ENCODE measurements at regions not wholly inside any gene's neighbourhood (a gene's known extent, or its start where the extent isn't known, plus 50 kb on each side); places are given as distances from the start of the nearest gene placed in this dataset.

GRCh38 chr5:143729334-143729946, 82.5 kb upstream of the HMHB1 start:
- TF ChIP-seq EP300 (IDR thresholded peaks at IDR 0.05) (no peak), POLR2A (IDR thresholded peaks at IDR 0.05) (no peak), POLR2AphosphoS5 (IDR thresholded peaks at IDR 0.05) (no peak)
- TF ChIP-seq, protein P1, sequence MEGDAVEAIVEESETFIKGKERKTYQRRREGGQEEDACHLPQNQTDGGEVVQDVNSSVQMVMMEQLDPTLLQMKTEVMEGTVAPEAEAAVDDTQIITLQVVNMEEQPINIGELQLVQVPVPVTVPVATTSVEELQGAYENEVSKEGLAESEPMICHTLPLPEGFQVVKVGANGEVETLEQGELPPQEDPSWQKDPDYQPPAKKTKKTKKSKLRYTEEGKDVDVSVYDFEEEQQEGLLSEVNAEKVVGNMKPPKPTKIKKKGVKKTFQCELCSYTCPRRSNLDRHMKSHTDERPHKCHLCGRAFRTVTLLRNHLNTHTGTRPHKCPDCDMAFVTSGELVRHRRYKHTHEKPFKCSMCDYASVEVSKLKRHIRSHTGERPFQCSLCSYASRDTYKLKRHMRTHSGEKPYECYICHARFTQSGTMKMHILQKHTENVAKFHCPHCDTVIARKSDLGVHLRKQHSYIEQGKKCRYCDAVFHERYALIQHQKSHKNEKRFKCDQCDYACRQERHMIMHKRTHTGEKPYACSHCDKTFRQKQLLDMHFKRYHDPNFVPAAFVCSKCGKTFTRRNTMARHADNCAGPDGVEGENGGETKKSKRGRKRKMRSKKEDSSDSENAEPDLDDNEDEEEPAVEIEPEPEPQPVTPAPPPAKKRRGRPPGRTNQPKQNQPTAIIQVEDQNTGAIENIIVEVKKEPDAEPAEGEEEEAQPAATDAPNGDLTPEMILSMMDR (IDR thresholded peaks at IDR 0.05) = no peak

Data from gastroesophageal sphincter (tissue), 3 donors.